IMR-90 (cell line): ENCODE measurements at regions not wholly inside any gene's neighbourhood (a gene's known extent, or its start where the extent isn't known, plus 50 kb on each side); places are given as distances from the start of the nearest gene placed in this dataset.

Source experiments
- ATAC-seq: fragments of 200-7000 bp; cut with Tn5 transposase; 2 replicates; pipeline ENCODE4 v1.9.1; 2020; ENCODE audit warnings: low read depth, mild to moderate bottlenecking, moderate library complexity
- BruUV-seq: library from RNA; stranded (reverse); fragments of 400-500 nt; replicated peaks from 2 replicates; lab custom pipeline; 2021; lab: Mats Ljungman, UMichigan
- CTCF ChIA-PET: fragments of 300-600 bp; formaldehyde crosslinking; extraction: SDS; loops from one replicate; lab custom pipeline; 2021; ENCODE audit warnings: antibody characterized with exemption; lab: Yijun Ruan, JAX
- POLR2A ChIA-PET: fragments of 300-600 bp; sonication (Branson Sonifier 250); formaldehyde crosslinking; loops from one replicate; lab custom pipeline; 2022; ENCODE audit warnings: antibody characterized with exemption; ENCODE audit not compliant: unreplicated experiment; lab: Charles Lee
- DNase-seq: peaks from one replicate; pipeline ENCODE4 v3.0.0; 2013
- H2AFZ ChIP-seq: replicated peaks from 2 replicates; pipeline ENCODE3; 2013; ENCODE audit warnings: low read length, mild to moderate bottlenecking; ENCODE audit not compliant: poor library complexity
- H2AK5ac ChIP-seq: 2 replicates; pipeline ENCODE4 v1.6.1; 2013; ENCODE audit warnings: low read depth, low read length, inconsistent platforms
- H2AK9ac ChIP-seq: replicated peaks from 2 replicates; pipeline ENCODE3; 2013; ENCODE audit warnings: mild to moderate bottlenecking, low read depth, low read length, moderate library complexity; ENCODE audit not compliant: poor library complexity
- H2BK120ac ChIP-seq: 2 replicates; pipeline ENCODE4 v1.6.1; 2013; ENCODE audit warnings: low read depth, low read length, inconsistent platforms
- H2BK15ac ChIP-seq: 3 replicates; pipeline ENCODE4 v1.6.1; 2013; ENCODE audit warnings: low read depth, low read length, inconsistent platforms
- H2BK20ac ChIP-seq: 2 replicates; pipeline ENCODE4 v1.6.1; 2013; ENCODE audit warnings: low read depth, mild to moderate bottlenecking, inconsistent platforms, low read length, moderate library complexity
- H2BK5ac ChIP-seq: 2 replicates; pipeline ENCODE4 v1.6.1; 2013; ENCODE audit warnings: mild to moderate bottlenecking, low read depth, low read length, inconsistent platforms; ENCODE audit not compliant: poor library complexity, severe bottlenecking
- H3K14ac ChIP-seq: replicated peaks from 2 replicates; pipeline ENCODE4 v1.6.1; 2013; ENCODE audit warnings: low read depth, low read length, inconsistent platforms
- H3K18ac ChIP-seq: 2 replicates; pipeline ENCODE4 v1.6.1; 2013; ENCODE audit warnings: low read depth, low read length, control low read depth
- H3K23ac ChIP-seq: 2 replicates; pipeline ENCODE4 v1.6.1; 2013; ENCODE audit warnings: low read depth, low read length, inconsistent platforms
- H3K27ac ChIP-seq: 2 replicates; pipeline ENCODE4 v1.5.1; 2013; ENCODE audit warnings: mild to moderate bottlenecking, control low read depth, low read length; ENCODE audit not compliant: insufficient read depth
- H3K27me3 ChIP-seq: 2 replicates; pipeline ENCODE4 v1.6.1; 2013; ENCODE audit warnings: low read length; ENCODE audit not compliant: control insufficient read depth, insufficient read depth
- H3K36me3 ChIP-seq: 2 replicates; pipeline ENCODE4 v1.6.1; 2013; ENCODE audit warnings: low read length, mixed read lengths; ENCODE audit not compliant: control insufficient read depth, insufficient read depth
- H3K4ac ChIP-seq: 2 replicates; pipeline ENCODE4 v1.6.1; 2013; ENCODE audit warnings: low read depth, low read length, inconsistent platforms
- H3K4me1 ChIP-seq: 2 replicates; pipeline ENCODE4 v1.6.1; 2013; ENCODE audit warnings: low read length, mixed read lengths; ENCODE audit not compliant: control insufficient read depth, insufficient read depth
- H3K4me2 ChIP-seq: 2 replicates; pipeline ENCODE4 v1.6.1; 2013; ENCODE audit warnings: low read depth, mild to moderate bottlenecking, control low read depth, low read length, moderate library complexity
- H3K4me3 ChIP-seq: 2 replicates; pipeline ENCODE4 v1.5.1; 2013; ENCODE audit warnings: low read depth, mild to moderate bottlenecking, control low read depth, low read length, moderate library complexity; ENCODE audit not compliant: insufficient read depth
- H3K56ac ChIP-seq: 2 replicates; pipeline ENCODE4 v1.6.1; 2013; ENCODE audit warnings: low read length, inconsistent platforms; ENCODE audit not compliant: insufficient read depth; ENCODE audit errors: extremely low read depth
- H3K79me1 ChIP-seq, 2 experiments: 2 replicates each; pipeline ENCODE4 v1.6.1; 2013; ENCODE audit warnings: low read length in 2 of 2, inconsistent platforms in 1 of 2, low read depth in 1 of 2
- H3K9ac ChIP-seq: 2 replicates; pipeline ENCODE4 v1.6.1; 2013; ENCODE audit warnings: low read depth, low read length, control low read depth
- H3K9me1 ChIP-seq: 2 replicates; pipeline ENCODE4 v1.6.1; 2013; ENCODE audit warnings: low read length, inconsistent platforms; ENCODE audit not compliant: insufficient read depth
- H3K9me3 ChIP-seq: 2 replicates; pipeline ENCODE4 v1.6.1; 2013; ENCODE audit warnings: low read length; ENCODE audit not compliant: control insufficient read depth, insufficient read depth
- H4K20me1 ChIP-seq: 2 replicates; pipeline ENCODE4 v1.6.1; 2013; ENCODE audit warnings: low read length, inconsistent platforms; ENCODE audit not compliant: insufficient read depth
- H4K5ac ChIP-seq: 2 replicates; pipeline ENCODE4 v1.6.1; 2013; ENCODE audit warnings: mild to moderate bottlenecking, low read depth, low read length, control low read depth
- H4K8ac ChIP-seq, 2 experiments: 2 replicates each; pipeline ENCODE4 v1.6.1; 2013; ENCODE audit warnings: low read depth in 2 of 2, low read length in 2 of 2, control low read depth in 1 of 2, inconsistent platforms in 1 of 2
- H4K91ac ChIP-seq: 2 replicates; pipeline ENCODE4 v1.6.1; 2013; ENCODE audit warnings: low read depth, low read length, inconsistent platforms; ENCODE audit not compliant: insufficient read depth
- BHLHE40 ChIP-seq: fragments of 150-350 bp; IDR thresholded peaks from 2 replicates; pipeline ENCODE4 v1.6.1; 2016; ENCODE audit warnings: mild to moderate bottlenecking, low read depth, low read length
- FOS ChIP-seq: fragments of 150-350 bp; IDR thresholded peaks from 2 replicates; pipeline ENCODE4 v1.6.1; 2016; ENCODE audit warnings: low read depth, low read length
- MAFK ChIP-seq: IDR thresholded peaks from 2 replicates; pipeline ENCODE4 v1.6.1; 2012; ENCODE audit warnings: low read depth, low read length, improper control_type of control experiment
- MAZ ChIP-seq: IDR thresholded peaks from 2 replicates; pipeline ENCODE4 v1.6.1; 2012; ENCODE audit warnings: low read depth, mild to moderate bottlenecking, low read length, improper control_type of control experiment, moderate library complexity, borderline replicate concordance
- MXI1 ChIP-seq: IDR thresholded peaks from 2 replicates; pipeline ENCODE4 v1.6.1; 2012; ENCODE audit warnings: low read depth, mild to moderate bottlenecking, low read length, moderate library complexity, borderline replicate concordance
- POLR2A ChIP-seq: IDR thresholded peaks from 2 replicates; pipeline ENCODE4 v1.6.1; 2012; ENCODE audit warnings: mild to moderate bottlenecking, low read depth, low read length
- RAD21 ChIP-seq: IDR thresholded peaks from 2 replicates; pipeline ENCODE4 v1.6.1; 2012; ENCODE audit warnings: low read length, improper control_type of control experiment
- RCOR1 ChIP-seq: IDR thresholded peaks from 2 replicates; pipeline ENCODE4 v1.6.1; 2012; ENCODE audit warnings: mild to moderate bottlenecking, low read length, improper control_type of control experiment; ENCODE audit not compliant: insufficient replicate concordance
- SMC3 ChIP-seq: fragments of 150-350 bp; IDR thresholded peaks from 2 replicates; pipeline ENCODE4 v1.6.1; 2016; ENCODE audit warnings: low read depth, mild to moderate bottlenecking, antibody characterized with exemption, low read length, moderate library complexity
- WGBS, 2 experiments: methylation state at CpG; one replicate each; pipeline versions ENCODE4 v1.1.5 to v1.1.7; 2013; ENCODE audit warnings: missing lambda C conversion rate in 2 of 2; ENCODE audit not compliant: insufficient read length in 1 of 2; ENCODE audit errors: extremely low coverage in 2 of 2; 5-methylcytosine and 5-hydroxymethylcytosine counted together
- dilution Hi-C: fragments of 300-500 bp; cut with HindIII; formaldehyde crosslinking; loops from one replicate; pipeline ENCODE4 v1.14.3; 2018; ENCODE audit warnings: low sequenced_read_pairs; ENCODE audit not compliant: unreplicated experiment
- in situ Hi-C: fragments of 300-500 bp; cut with MboI; formaldehyde crosslinking; loops from 3 replicates; pipeline ENCODE4 v1.14.3; 2019; ENCODE audit warnings: low sequenced_read_pairs, inconsistent platforms, mixed read lengths
- intact Hi-C: fragments of 100-400 bp; cut with micrococcal nuclease; formaldehyde crosslinking; loops from 2 replicates; pipeline ENCODE4 v1.10.0; 2022
- TF ChIP-seq, protein P1 (sequence below): fragments of 150-350 bp; IDR thresholded peaks from 2 replicates; pipeline ENCODE4 v1.6.1; 2016; ENCODE audit warnings: low read depth, mild to moderate bottlenecking, low read length, moderate library complexity, borderline replicate concordance
- TF ChIP-seq, protein P2 (sequence below): conservative IDR thresholded peaks from 2 replicates; pipeline ENCODE4 v1.5.1; 2012; ENCODE audit warnings: mild to moderate bottlenecking, low read depth, low read length, improper control_type of control experiment

DNA sequence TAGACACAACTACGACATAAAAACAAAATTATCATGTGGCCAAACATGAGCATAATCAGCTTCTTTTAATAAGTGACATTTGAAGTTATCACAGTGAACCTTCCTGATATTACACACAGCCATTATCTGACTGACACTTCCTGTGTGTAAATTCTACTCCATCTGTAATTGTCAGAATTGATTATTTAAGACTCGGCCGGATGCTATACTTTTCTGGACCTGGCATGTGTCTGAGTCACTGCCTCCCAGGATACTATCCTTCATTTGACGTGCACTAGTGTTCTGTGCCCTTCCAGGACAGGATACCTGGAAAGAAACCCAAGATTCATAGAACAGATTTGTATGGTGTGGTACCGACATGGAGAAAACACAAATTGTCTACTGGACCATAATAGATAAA lies 242.0 kb downstream of the HS3ST3A1 start:
- Histone ChIP-seq H3K4me3 (no peak overlapping the region), H2AK5ac (peak overlapping the region; percentile 27; the same call in 1 of the 2 replicates), H4K20me1 (no peaks in the 10 kb centered on the region), H3K79me1 (no peaks in the 10 kb centered on the region; a peak in 1 of 4 replicates), H3K9me1 (peaks cover 5% of the 10 kb centered on the region; the same call in 1 of the 2 replicates), H2BK20ac (peak overlapping the region; percentile 50; the same call in 1 of the 2 replicates), H2BK5ac (no peak overlapping the region), H2BK120ac (no peak overlapping the region; the same call in 1 of the 2 replicates), H3K23ac (no peak overlapping the region), H2BK15ac (no peak overlapping the region; the same call in 2 of the 3 replicates), H2AK9ac (no peak overlapping the region), H3K4me1 (peaks cover 3% of the 10 kb centered on the region; the same call in 1 of the 2 replicates), H3K36me3 (no peaks in the 10 kb centered on the region), H3K4ac (no peak overlapping the region), H3K18ac (no peak overlapping the region; the same call in 1 of the 2 replicates), H4K91ac (no peak overlapping the region), H2AFZ (no peak overlapping the region), H3K27me3 (no peaks in the 10 kb centered on the region), H4K5ac (peak overlapping the region; percentile 12; the same call in 1 of the 2 replicates), H3K14ac (no peak overlapping the region; the same call in 1 of the 2 replicates), H3K56ac (no peak overlapping the region), H3K9ac (no peak overlapping the region), H3K27ac (no peak overlapping the region), H4K8ac (peak overlapping the region in 1 of 2 experiments; percentile 30; a peak in 1 of 4 replicates), H3K4me2 (no peak overlapping the region), H3K9me3 (no peaks in the 10 kb centered on the region)
- ChIA-PET CTCF (no interaction called here), POLR2A (no interaction called here)
- no TSS peak for BruUV-seq
- ATAC-seq (no peak), DNase-seq (no peak)
- WGBS, 2 experiments = no CpG with 5 or more reads among the region's 5 CpGs
- TF ChIP-seq SMC3 (no peak), POLR2A (no peak), RAD21 (no peak), MXI1 (no peak), FOS (no peak), MAZ (no peak), BHLHE40 (no peak), RCOR1 (no peak), MAFK (no peak)
- TF ChIP-seq, protein P1, sequence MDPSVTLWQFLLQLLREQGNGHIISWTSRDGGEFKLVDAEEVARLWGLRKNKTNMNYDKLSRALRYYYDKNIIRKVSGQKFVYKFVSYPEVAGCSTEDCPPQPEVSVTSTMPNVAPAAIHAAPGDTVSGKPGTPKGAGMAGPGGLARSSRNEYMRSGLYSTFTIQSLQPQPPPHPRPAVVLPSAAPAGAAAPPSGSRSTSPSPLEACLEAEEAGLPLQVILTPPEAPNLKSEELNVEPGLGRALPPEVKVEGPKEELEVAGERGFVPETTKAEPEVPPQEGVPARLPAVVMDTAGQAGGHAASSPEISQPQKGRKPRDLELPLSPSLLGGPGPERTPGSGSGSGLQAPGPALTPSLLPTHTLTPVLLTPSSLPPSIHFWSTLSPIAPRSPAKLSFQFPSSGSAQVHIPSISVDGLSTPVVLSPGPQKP = no peak
- TF ChIP-seq, protein P2, sequence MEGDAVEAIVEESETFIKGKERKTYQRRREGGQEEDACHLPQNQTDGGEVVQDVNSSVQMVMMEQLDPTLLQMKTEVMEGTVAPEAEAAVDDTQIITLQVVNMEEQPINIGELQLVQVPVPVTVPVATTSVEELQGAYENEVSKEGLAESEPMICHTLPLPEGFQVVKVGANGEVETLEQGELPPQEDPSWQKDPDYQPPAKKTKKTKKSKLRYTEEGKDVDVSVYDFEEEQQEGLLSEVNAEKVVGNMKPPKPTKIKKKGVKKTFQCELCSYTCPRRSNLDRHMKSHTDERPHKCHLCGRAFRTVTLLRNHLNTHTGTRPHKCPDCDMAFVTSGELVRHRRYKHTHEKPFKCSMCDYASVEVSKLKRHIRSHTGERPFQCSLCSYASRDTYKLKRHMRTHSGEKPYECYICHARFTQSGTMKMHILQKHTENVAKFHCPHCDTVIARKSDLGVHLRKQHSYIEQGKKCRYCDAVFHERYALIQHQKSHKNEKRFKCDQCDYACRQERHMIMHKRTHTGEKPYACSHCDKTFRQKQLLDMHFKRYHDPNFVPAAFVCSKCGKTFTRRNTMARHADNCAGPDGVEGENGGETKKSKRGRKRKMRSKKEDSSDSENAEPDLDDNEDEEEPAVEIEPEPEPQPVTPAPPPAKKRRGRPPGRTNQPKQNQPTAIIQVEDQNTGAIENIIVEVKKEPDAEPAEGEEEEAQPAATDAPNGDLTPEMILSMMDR = no peak
- intact Hi-C loops = no loop called here
- in situ Hi-C loops = no loop called here
- dilution Hi-C loops = no loop called here
